ENCODE measurements at regions not wholly inside any gene's neighbourhood (a gene's known extent, or its start where the extent isn't known, plus 50 kb on each side); places are given as distances from the start of the nearest gene placed in this dataset.
"Not testable (repeated sequence)": the region's sequence is repeated elsewhere in the genome, so short reads cannot be mapped to it uniquely, and the experiment has no call there.

- H3K27me3 ChIP-seq: peaks cover 3% of the 10 kb centered on the region
- TF ChIP-seq CTCF (IDR thresholded peaks at IDR 0.05; ENCODE audit: low read depth, low read length): no peak
Observed at GRCh38 chr7:106443156-106443555, 158.4 kb upstream of the NAMPT start.

DNA sequence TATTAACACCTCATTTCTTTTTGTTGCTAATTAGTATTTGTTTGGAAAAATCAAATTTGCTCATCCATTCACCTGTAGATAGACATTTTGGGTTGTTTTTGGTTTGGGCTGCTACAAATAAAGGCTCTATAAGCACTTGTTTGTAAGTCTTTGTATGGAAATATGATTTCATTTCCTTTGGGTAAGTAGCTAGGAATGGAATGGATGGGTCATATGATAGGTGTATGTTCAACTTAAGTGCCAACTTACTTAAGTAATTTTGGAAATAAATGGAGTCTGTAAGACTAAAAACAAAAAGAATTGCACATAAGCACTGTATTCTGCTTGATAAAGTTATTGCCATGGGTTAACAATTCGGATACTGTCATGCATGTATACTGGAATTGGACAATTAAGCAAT is 157.7 kb upstream of the NAMPT start:
- Histone ChIP-seq H3K4me3 (ENCODE audit: low read depth, low read length) (no peak overlapping the region), H3K27me3 (peaks cover 3% of the 10 kb centered on the region), H3K4me1 (no peaks in the 10 kb centered on the region), H3K36me3 (no peaks in the 10 kb centered on the region), H3K9me3 (no peaks in the 10 kb centered on the region; the same call in 1 of the 2 replicates)
- TF ChIP-seq CTCF (IDR thresholded peaks at IDR 0.05; ENCODE audit: low read depth, low read length): no peak
- DNase-seq: no peak

More at GRCh38 chr7:106443156-106443555, 158.4 kb upstream of the NAMPT start:
- H3K4me1 ChIP-seq: no peaks in the 10 kb centered on the region
- H3K9me3 ChIP-seq: no peaks in the 10 kb centered on the region; the same call in 1 of the 2 replicates
- no peak for DNase-seq
- no peaks in the 10 kb centered on the region for H3K36me3 ChIP-seq
- no peak overlapping the region for H3K4me3 ChIP-seq (ENCODE audit: low read depth, low read length)

DNA sequence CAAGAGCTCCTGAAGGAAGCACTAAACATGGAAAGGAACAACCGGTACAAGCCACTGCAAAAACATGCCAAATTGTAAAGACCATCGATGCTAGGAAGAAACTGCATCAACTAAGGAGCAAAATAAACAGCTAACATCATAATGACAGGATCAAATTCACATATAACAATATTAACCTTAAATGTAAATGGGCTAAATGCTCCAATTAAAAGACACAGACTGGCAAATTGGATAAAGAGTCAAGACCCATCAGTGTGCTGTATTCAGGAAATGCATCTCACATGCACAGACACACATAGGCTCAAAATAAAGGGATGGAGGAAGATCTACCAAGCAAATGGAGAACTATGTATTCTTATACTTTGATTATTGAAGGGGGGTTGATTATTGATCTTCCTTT is 156.6 kb upstream of the NAMPT start:
- not testable (repeated sequence) for H3K36me3 ChIP-seq; H3K4me1 ChIP-seq; H3K27me3 ChIP-seq; H3K9me3 ChIP-seq; H3K4me3 ChIP-seq (ENCODE audit: low read depth, low read length); DNase-seq

DNA sequence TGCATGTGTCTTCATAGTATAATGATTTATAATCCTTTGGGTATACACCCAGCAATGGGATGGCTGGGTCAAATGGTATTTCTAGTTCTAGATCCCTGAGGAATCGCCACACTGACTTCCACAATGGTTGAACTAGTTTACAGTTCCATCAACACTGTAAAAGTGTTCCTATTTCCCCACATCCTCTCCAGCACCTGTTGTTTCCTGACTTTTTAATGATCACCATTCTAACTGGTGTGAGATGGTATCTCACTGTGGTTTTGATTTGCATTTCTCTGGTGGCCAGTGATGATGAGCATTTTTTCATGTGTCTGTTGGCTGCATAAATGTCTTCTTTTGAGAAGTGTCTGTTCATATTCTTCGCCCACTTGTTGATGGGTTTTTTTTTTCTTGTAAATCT is 152.2 kb upstream of the NAMPT start:
- H3K36me3 ChIP-seq; DNase-seq; H3K9me3 ChIP-seq; H3K4me1 ChIP-seq; H3K27me3 ChIP-seq; H3K4me3 ChIP-seq (ENCODE audit: low read depth, low read length): not testable (repeated sequence)

DNA sequence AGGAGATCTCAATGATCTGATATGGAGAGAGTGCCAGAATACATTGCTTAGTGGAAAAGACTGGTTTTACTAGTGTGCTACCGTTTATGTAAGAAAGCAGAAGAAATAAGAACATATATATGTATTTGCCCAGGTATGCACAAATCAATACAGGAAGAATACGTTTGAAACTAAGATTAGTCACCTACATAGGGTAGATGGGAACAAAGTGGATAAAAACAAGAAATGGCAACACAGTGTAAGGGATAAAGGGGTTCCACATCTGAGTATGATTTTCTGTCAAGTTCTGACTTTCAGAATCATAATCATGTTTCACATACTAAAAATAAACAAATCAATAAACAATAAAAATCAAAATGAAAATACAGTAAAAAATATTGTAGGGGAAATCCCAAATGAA is 148.6 kb upstream of the NAMPT start:
- Histone ChIP-seq H3K9me3 (no peaks in the 10 kb centered on the region), H3K4me3 (ENCODE audit: low read depth, low read length) (no peak overlapping the region), H3K27me3 (peaks cover 6% of the 10 kb centered on the region; the same call in 1 of the 2 replicates), H3K36me3 (no peaks in the 10 kb centered on the region), H3K4me1 (no peaks in the 10 kb centered on the region)
- no peak for DNase-seq
- TF ChIP-seq CTCF (IDR thresholded peaks at IDR 0.05; ENCODE audit: low read depth, low read length): no peak

DNA sequence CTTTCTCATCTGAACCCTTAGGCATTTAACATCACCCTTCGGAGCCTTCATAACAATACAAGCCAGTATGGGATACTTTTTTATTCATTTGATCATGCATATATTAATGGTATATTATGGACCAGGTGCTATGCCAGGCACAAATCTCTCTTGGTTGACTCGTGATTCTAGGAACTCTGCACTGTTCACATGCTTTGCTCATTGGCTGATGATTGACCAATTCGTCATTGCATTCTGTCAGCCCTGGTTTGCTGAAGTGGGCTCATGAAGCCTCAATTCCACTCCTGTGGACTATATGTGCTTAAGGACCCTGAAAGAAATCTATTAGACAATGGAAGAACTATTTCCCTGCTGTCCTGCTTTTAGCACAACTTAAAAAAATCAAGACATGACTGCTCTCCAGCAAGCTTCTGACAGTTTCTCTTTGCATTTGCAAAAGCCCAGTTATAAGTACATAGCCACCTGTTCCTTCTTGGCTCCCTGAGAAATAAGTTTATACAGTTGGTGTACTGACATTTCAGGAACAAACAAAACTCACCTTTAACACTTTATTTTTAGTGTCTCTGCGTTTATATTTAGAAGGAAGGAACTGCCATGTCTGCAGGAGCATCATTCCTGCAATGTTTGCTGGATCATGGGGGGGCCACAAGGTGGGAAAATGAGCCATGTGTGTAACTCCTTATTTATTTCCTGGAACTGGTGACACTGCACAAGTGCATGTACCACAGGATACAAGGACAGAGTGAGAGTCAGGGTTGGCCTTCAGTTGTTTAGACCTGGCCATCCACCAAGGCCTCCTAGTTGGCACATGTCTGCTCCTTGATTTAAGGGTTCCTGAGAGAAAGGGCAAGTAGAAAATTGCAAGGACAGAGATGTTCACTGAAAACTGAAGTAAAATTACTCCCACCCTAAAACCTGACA is 146.0 kb upstream of the NAMPT start:
- H3K4me3 ChIP-seq (ENCODE audit: low read depth, low read length): no peak overlapping the region
- no peak for TF ChIP-seq CTCF (IDR thresholded peaks at IDR 0.05; ENCODE audit: low read depth, low read length)
- DNase-seq: no peak

DNA sequence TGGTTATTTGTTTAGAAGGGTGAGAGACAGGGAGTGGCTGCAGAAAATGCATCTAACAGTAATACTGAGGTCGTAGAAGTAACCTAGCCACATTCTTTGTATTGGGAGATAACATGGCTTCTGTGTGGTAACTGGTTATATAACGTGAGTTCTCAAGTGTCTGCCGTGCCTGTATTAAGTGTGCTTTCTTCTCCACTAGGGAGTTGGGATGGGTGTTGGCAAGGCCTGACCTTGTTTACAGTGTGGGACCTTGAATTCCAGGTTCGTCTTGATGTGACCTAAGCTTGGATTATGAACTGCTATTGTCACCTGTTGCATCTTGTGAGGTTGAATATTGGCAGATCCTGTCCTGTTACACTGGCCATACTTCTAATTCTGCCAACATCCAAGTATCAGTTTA is 145.3 kb upstream of the NAMPT start:
- Histone ChIP-seq H3K9me3 (no peaks in the 10 kb centered on the region), H3K36me3 (no peaks in the 10 kb centered on the region), H3K4me3 (ENCODE audit: low read depth, low read length) (no peak overlapping the region), H3K4me1 (no peaks in the 10 kb centered on the region), H3K27me3 (peaks cover 6% of the 10 kb centered on the region; the same call in 1 of the 2 replicates)
- no peak for DNase-seq
- TF ChIP-seq CTCF (IDR thresholded peaks at IDR 0.05; ENCODE audit: low read depth, low read length): no peak

More for the DNA sequence above, 146.0 kb upstream of the NAMPT start:
- H3K36me3 ChIP-seq: no peaks in the 10 kb centered on the region
- no peaks in the 10 kb centered on the region for H3K9me3 ChIP-seq
- H3K27me3 ChIP-seq: peaks cover 6% of the 10 kb centered on the region; the same call in 1 of the 2 replicates
- H3K4me1 ChIP-seq: no peaks in the 10 kb centered on the region
